HS-5 (cell line): ENCODE measurements at regions not wholly inside any gene's neighbourhood (a gene's known extent, or its start where the extent isn't known, plus 50 kb on each side); places are given as distances from the start of the nearest gene placed in this dataset.
"Not testable (repeated sequence)": the region's sequence is repeated elsewhere in the genome, so short reads cannot be mapped to it uniquely, and the experiment has no call there.

Source experiments
- DNase-seq: peaks from one replicate; pipeline ENCODE4 v3.0.0-alpha.2; 2012; ENCODE audit warnings: low read depth

- DNase-seq = not testable (repeated sequence)
Measured at GRCh38 chr2:89874810-89875595, 1183.5 kb downstream of the RPIA start.

GRCh38 chr2:89876445-89876844, 1185.0 kb downstream of the RPIA start:
- not testable (repeated sequence) for DNase-seq

- not testable (repeated sequence) for DNase-seq
Measured at GRCh38 chr2:89876878-89877277, 1185.4 kb downstream of the RPIA start.

GRCh38 chr2:89882880-89883279, 1191.4 kb downstream of the RPIA start:
- not testable (repeated sequence) for DNase-seq

- DNase-seq = not testable (repeated sequence)
Measured at GRCh38 chr2:89883624-89884023, 1192.2 kb downstream of the RPIA start.

- not testable (repeated sequence) for DNase-seq
Measured at GRCh38 chr2:89885071-89885470, 1193.6 kb downstream of the RPIA start.

GRCh38 chr2:89888693-89889092, 1197.2 kb downstream of the RPIA start:
- not testable (repeated sequence) for DNase-seq

GRCh38 chr2:89890185-89890773, 1198.8 kb downstream of the RPIA start:
- not testable (repeated sequence) for DNase-seq

- not testable (repeated sequence) for DNase-seq
Measured at GRCh38 chr2:89894988-89895387, 1203.5 kb downstream of the RPIA start.

GRCh38 chr2:89895629-89896028, 1204.2 kb downstream of the RPIA start:
- not testable (repeated sequence) for DNase-seq

- DNase-seq = not testable (repeated sequence)
Measured at GRCh38 chr2:89927018-89927417, 1235.5 kb downstream of the RPIA start.

- peak; percentile 23 for DNase-seq
Measured at GRCh38 chr2:89935436-89935835, 1244.0 kb downstream of the RPIA start.

GRCh38 chr2:89936011-89936410, 1244.5 kb downstream of the RPIA start:
- DNase-seq = not testable (repeated sequence)

- not testable (repeated sequence) for DNase-seq
Measured at GRCh38 chr2:89936559-89936958, 1245.1 kb downstream of the RPIA start.

GRCh38 chr2:89938756-89939155, 1247.3 kb downstream of the RPIA start:
- not testable (repeated sequence) for DNase-seq

GRCh38 chr2:89944267-89944666, 1252.8 kb downstream of the RPIA start:
- not testable (repeated sequence) for DNase-seq

GRCh38 chr2:89945004-89945616, 1253.6 kb downstream of the RPIA start:
- not testable (repeated sequence) for DNase-seq

- not testable (repeated sequence) for DNase-seq
Measured at GRCh38 chr2:89947208-89947815, 1255.8 kb downstream of the RPIA start.

GRCh38 chr2:89948102-89948501, 1256.6 kb downstream of the RPIA start:
- not testable (repeated sequence) for DNase-seq

GRCh38 chr2:89950807-89951206, 1259.3 kb downstream of the RPIA start:
- not testable (repeated sequence) for DNase-seq

- DNase-seq = not testable (repeated sequence)
Measured at GRCh38 chr2:89957236-89957635, 1265.8 kb downstream of the RPIA start.

- DNase-seq = not testable (repeated sequence)
Measured at GRCh38 chr2:89959729-89960378, 1268.4 kb downstream of the RPIA start.
